ENCODE measurements at regions not wholly inside any gene's neighbourhood (a gene's known extent, or its start where the extent isn't known, plus 50 kb on each side); places are given as distances from the start of the nearest gene placed in this dataset.

GRCh38 chr4:19806865-19807264 lies 444.8 kb upstream of the SLIT2 start:
- TF ChIP-seq SMC3 (IDR thresholded peaks at IDR 0.05; ENCODE audit: low read length), result no peak
- TF ChIP-seq SETDB1 (CRISPR knock-in tag; IDR thresholded peaks at IDR 0.05; ENCODE audit: borderline replicate concordance), result no peak
- no peak for TF ChIP-seq GTF2F1 (IDR thresholded peaks at IDR 0.05; ENCODE audit: low read length)
- no peak for TF ChIP-seq POLR2A (IDR thresholded peaks at IDR 0.05; ENCODE audit: insufficient read depth in 1 of 2, low read depth in 2 of 2, low read length in 2 of 2)
- TF ChIP-seq ZNF224 (CRISPR knock-in tag; IDR thresholded peaks at IDR 0.05), result no peak
- TF ChIP-seq EZH2 (conservative IDR thresholded peaks at IDR 0.05; ENCODE audit: low read depth, low read length), result no peak
- TF ChIP-seq KLF15 (CRISPR knock-in tag; IDR thresholded peaks at IDR 0.05; ENCODE audit: borderline replicate concordance), result no peak
- no peak for TF ChIP-seq ZNF777 (CRISPR knock-in tag; IDR thresholded peaks at IDR 0.05)
- TF ChIP-seq ZNF616 (CRISPR knock-in tag; IDR thresholded peaks at IDR 0.05; ENCODE audit: low read depth), result no peak
- no peak for TF ChIP-seq CREM (IDR thresholded peaks at IDR 0.05)
- TF ChIP-seq CREM (CRISPR knock-in tag; IDR thresholded peaks at IDR 0.05), result no peak
- TF ChIP-seq AKAP8 (CRISPR knock-in tag; IDR thresholded peaks at IDR 0.05), result no peak
- TF ChIP-seq, protein P1, sequence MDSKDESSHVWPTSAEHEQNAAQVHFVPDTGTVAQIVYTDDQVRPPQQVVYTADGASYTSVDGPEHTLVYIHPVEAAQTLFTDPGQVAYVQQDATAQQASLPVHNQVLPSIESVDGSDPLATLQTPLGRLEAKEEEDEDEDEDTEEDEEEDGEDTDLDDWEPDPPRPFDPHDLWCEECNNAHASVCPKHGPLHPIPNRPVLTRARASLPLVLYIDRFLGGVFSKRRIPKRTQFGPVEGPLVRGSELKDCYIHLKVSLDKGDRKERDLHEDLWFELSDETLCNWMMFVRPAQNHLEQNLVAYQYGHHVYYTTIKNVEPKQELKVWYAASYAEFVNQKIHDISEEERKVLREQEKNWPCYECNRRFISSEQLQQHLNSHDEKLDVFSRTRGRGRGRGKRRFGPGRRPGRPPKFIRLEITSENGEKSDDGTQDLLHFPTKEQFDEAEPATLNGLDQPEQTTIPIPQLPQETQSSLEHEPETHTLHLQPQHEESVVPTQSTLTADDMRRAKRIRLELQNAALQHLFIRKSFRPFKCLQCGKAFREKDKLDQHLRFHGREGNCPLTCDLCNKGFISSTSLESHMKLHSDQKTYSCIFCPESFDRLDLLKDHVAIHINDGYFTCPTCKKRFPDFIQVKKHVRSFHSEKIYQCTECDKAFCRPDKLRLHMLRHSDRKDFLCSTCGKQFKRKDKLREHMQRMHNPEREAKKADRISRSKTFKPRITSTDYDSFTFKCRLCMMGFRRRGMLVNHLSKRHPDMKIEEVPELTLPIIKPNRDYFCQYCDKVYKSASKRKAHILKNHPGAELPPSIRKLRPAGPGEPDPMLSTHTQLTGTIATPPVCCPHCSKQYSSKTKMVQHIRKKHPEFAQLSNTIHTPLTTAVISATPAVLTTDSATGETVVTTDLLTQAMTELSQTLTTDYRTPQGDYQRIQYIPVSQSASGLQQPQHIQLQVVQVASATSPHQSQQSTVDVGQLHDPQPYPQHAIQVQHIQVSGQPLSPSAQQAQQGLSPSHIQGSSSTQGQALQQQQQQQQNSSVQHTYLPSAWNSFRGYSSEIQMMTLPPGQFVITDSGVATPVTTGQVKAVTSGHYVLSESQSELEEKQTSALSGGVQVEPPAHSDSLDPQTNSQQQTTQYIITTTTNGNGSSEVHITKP (CRISPR knock-in tag; IDR thresholded peaks at IDR 0.05; ENCODE audit: low read depth), result no peak
- no peak for TF ChIP-seq FOXK2 (IDR thresholded peaks at IDR 0.05)

Measured in HepG2 (cell line).